B cell (primary cell): ENCODE measurements at regions not wholly inside any gene's neighbourhood (a gene's known extent, or its start where the extent isn't known, plus 50 kb on each side); places are given as distances from the start of the nearest gene placed in this dataset.

ENCODE experiments used
- ATAC-seq: fragments of 200-7000 bp; cut with Tn5 transposase; one replicate; pipeline ENCODE4 v1.10.0; 2021; ENCODE audit warnings: low read depth, mild to moderate bottlenecking, moderate number of reproducible peaks, moderate library complexity
- CTCF ChIA-PET: fragments of 350-600 bp; sonication (Branson Sonifier 250); formaldehyde crosslinking; loops from one replicate; lab custom pipeline; 2021; ENCODE audit warnings: antibody characterized with exemption, inconsistent platforms; lab: Charles Lee
- POLR2A ChIA-PET: fragments of 350-600 bp; sonication (Branson Sonifier 250); formaldehyde crosslinking; loops from one replicate; lab custom pipeline; 2021; ENCODE audit warnings: antibody characterized with exemption; lab: Charles Lee
- DNase-seq: peaks from one replicate; pipeline ENCODE4 v3.0.0; 2013
- H2AFZ ChIP-seq: 2 replicates; pipeline ENCODE4 v1.6.1; 2012; ENCODE audit warnings: mild to moderate bottlenecking, low read depth, low read length; ENCODE audit not compliant: insufficient read depth, poor library complexity, severe bottlenecking
- H3K27ac ChIP-seq, 2 donors: 1 replicate in 1 of 2; 2 replicates in 1 of 2; pipeline ENCODE4 v1.5.1; 2012 to 2013; ENCODE audit warnings: low read length in 2 of 2, mild to moderate bottlenecking in 2 of 2, moderate library complexity in 1 of 2
- H3K27me3 ChIP-seq, 4 experiments: fragments of 200-600 bp in 1 of 4; sonication (generic) in 1 of 4; replicated peaks in 1 of 4; 1 replicate in 2 of 4; 2 replicates in 2 of 4; pipeline versions ENCODE4 v1.6.1 to v1.7.0; 2013 to 2016; ENCODE audit warnings: low read length in 3 of 4, mild to moderate bottlenecking in 2 of 4, mixed read lengths in 1 of 4, moderate library complexity in 1 of 4; ENCODE audit not compliant: insufficient read depth in 4 of 4, control insufficient read depth in 3 of 4; ENCODE audit errors: control extremely low read depth in 1 of 4
- H3K36me3 ChIP-seq, 2 experiments: replicated peaks in 1 of 2; 1 replicate in 1 of 2; 2 replicates in 1 of 2; pipeline versions ENCODE4 v1.6.1 to v1.7.1; 2013; ENCODE audit warnings: low read length in 1 of 2; ENCODE audit not compliant: insufficient read depth in 2 of 2, control insufficient read depth in 1 of 2; ENCODE audit errors: control extremely low read depth in 1 of 2, extremely low read depth in 1 of 2
- H3K4me1 ChIP-seq, 2 donors: fragments of 200-600 bp in 1 of 2; sonication (generic) in 1 of 2; 1 replicate in 1 of 2; 2 replicates in 1 of 2; pipeline versions ENCODE4 v1.5.1 to v1.6.1; 2013 to 2017; ENCODE audit warnings: low read length in 2 of 2; ENCODE audit not compliant: control insufficient read depth in 2 of 2, insufficient read depth in 2 of 2
- H3K4me2 ChIP-seq: replicated peaks from 2 replicates; pipeline ENCODE3; 2012; ENCODE audit warnings: mild to moderate bottlenecking, low read depth, low read length; ENCODE audit not compliant: poor library complexity, severe bottlenecking
- H3K4me3 ChIP-seq, 5 experiments: fragments of 200-600 bp in 1 of 5; sonication (generic) in 1 of 5; 1 replicate in 3 of 5; 2 replicates in 2 of 5; pipeline versions ENCODE4 v1.5.1 to v1.7.0; 2011 to 2016; ENCODE audit warnings: low read length in 4 of 5, mild to moderate bottlenecking in 4 of 5, low read depth in 2 of 5, control low read depth in 1 of 5, moderate library complexity in 1 of 5; ENCODE audit not compliant: insufficient read depth in 1 of 5; ENCODE audit errors: control extremely low read depth in 1 of 5, extremely low read depth in 1 of 5
- H3K79me2 ChIP-seq: fragments of 200-600 bp; sonication (generic); one replicate; pipeline ENCODE4 v1.6.0; 2016; ENCODE audit warnings: low read length; ENCODE audit not compliant: control insufficient read depth, insufficient read depth
- H3K9ac ChIP-seq: fragments of 200-600 bp; sonication (generic); 2 replicates; pipeline ENCODE4 v1.6.1; 2017; ENCODE audit warnings: mild to moderate bottlenecking, low read length, moderate library complexity
- H3K9me3 ChIP-seq, 3 donors: one replicate each; pipeline versions ENCODE4 v1.6.1 to v1.7.1; 2013; ENCODE audit warnings: low read length in 2 of 3; ENCODE audit not compliant: control insufficient read depth in 2 of 3, insufficient read depth in 1 of 3; ENCODE audit errors: control extremely low read depth in 1 of 3
- H4K20me1 ChIP-seq: 2 replicates; pipeline ENCODE4 v1.6.0; 2012; ENCODE audit warnings: mild to moderate bottlenecking, low read length; ENCODE audit not compliant: insufficient read depth, control insufficient read depth, poor library complexity, severe bottlenecking
- H3K27ac Mint-ChIP-seq: one replicate; pipeline ENCODE4 v1.8.0; 2021; ENCODE audit warnings: mixed read lengths
- H3K27me3 Mint-ChIP-seq: one replicate; pipeline ENCODE4 v1.8.0; 2021; ENCODE audit warnings: mixed read lengths
- H3K4me1 Mint-ChIP-seq: one replicate; pipeline ENCODE4 v1.8.0; 2021; ENCODE audit warnings: mixed read lengths
- H3K4me3 Mint-ChIP-seq: one replicate; pipeline ENCODE4 v1.8.0; 2021; ENCODE audit warnings: mixed read lengths
- H3K9me3 Mint-ChIP-seq: one replicate; pipeline ENCODE4 v1.8.0; 2022; ENCODE audit warnings: mixed read lengths; ENCODE audit not compliant: insufficient read depth
- EZH2 ChIP-seq: IDR thresholded peaks from 2 replicates; pipeline ENCODE4 v1.6.1; 2012; ENCODE audit warnings: borderline replicate concordance, low read depth, mild to moderate bottlenecking, moderate library complexity, low read length; ENCODE audit not compliant: insufficient read depth, poor library complexity, severe bottlenecking
- WGBS: methylation state at CpG from one replicate; pipeline ENCODE4 v1.1.5; 2013; ENCODE audit warnings: missing lambda C conversion rate; ENCODE audit not compliant: insufficient coverage; 5-methylcytosine and 5-hydroxymethylcytosine counted together
- intact Hi-C: fragments of 100-400 bp; cut with micrococcal nuclease; formaldehyde crosslinking; loops from one replicate; pipeline ENCODE4 v1.10.0; 2022
- TF ChIP-seq, protein P1 (sequence below): fragments of 200-600 bp; IDR thresholded peaks from one replicate; pipeline ENCODE4 v1.8.0; 2022; ENCODE audit warnings: antibody characterized with exemption, mild to moderate bottlenecking

DNA sequence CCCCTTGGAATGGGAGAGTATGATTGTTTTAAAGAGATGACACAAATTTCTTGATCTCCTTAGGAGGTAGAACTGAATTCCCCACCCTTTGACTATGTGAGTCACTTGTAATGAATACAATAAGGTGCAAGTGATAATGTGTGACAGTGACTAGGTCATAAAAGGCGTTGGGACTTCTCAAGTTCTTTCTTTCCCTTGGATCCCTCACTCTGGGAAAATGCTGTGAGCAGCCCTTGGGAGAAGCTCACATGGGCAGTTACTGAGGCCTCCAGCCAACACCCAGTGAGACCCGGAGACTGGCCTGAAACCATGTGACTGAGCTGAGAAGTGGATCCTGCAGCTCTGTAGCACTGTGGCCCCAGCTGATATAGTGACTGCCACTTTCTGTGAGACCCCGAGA, 66.4 kb upstream of the FAM180A start:
- Histone ChIP-seq H2AFZ (no peak overlapping the region), H3K9me3 (peaks cover 0 to 3% (median 0%) of the 10 kb centered on the region in 3 donors), H3K9ac (no peak overlapping the region), H3K36me3 (no peaks in the 10 kb centered on the region), H3K27ac (no peak overlapping the region), H3K4me2 (no peak overlapping the region), H4K20me1 (no peaks in the 10 kb centered on the region), H3K27me3 (peaks cover 0 to 10% (median 2%) of the 10 kb centered on the region in 4 experiments), H3K4me3 (no peak overlapping the region), H3K4me1 (no peaks in the 10 kb centered on the region), H3K79me2 (no peaks in the 10 kb centered on the region)
- TF ChIP-seq, protein P1, sequence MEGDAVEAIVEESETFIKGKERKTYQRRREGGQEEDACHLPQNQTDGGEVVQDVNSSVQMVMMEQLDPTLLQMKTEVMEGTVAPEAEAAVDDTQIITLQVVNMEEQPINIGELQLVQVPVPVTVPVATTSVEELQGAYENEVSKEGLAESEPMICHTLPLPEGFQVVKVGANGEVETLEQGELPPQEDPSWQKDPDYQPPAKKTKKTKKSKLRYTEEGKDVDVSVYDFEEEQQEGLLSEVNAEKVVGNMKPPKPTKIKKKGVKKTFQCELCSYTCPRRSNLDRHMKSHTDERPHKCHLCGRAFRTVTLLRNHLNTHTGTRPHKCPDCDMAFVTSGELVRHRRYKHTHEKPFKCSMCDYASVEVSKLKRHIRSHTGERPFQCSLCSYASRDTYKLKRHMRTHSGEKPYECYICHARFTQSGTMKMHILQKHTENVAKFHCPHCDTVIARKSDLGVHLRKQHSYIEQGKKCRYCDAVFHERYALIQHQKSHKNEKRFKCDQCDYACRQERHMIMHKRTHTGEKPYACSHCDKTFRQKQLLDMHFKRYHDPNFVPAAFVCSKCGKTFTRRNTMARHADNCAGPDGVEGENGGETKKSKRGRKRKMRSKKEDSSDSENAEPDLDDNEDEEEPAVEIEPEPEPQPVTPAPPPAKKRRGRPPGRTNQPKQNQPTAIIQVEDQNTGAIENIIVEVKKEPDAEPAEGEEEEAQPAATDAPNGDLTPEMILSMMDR: no peak
- no peak for TF ChIP-seq EZH2
- no peak for DNase-seq
- H3K9me3 Mint-ChIP-seq: no peaks in the 10 kb centered on the region
- ChIA-PET POLR2A (no interaction called here), CTCF (interaction anchor here (0.7 to 1.3 kb wide), 2 partner anchors 9 to 195 kb away, joined by 3 read pairs; no protein-coding TSS in a partner anchor)
- no peaks in the 10 kb centered on the region for H3K4me1 Mint-ChIP-seq
- intact Hi-C loops: no loop called here
- H3K4me3 Mint-ChIP-seq: no peak overlapping the region
- 88% methylated on average over 2 of the region's 3 CpGs for WGBS
- ATAC-seq: no peak
- peaks cover 29% of the 10 kb centered on the region for H3K27me3 Mint-ChIP-seq
- H3K27ac Mint-ChIP-seq: no peak overlapping the region

DNA sequence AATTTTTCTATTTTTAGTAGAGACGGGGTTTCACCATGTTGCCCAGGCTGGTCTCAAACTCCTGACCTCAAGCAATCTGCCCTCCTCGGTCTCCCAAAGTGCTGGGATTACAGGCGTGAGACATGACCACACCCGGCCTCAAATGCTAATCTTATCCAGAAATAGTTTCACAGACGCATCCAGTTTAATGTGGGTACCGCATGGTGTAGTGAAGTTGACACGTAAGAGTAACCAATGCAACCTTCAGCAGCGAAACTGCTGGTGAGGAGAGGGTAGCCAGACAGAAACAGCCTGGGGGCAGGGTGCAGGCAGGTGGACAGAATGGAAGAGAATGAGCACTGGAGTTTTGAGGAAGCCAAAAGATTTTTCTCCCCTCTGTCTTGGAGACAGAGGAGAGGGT, 63.5 kb upstream of the FAM180A start:
- H4K20me1 ChIP-seq: no peaks in the 10 kb centered on the region
- intact Hi-C loops: no loop called here
- ChIA-PET POLR2A (no interaction called here), CTCF (interaction anchor here (0.7 kb wide), 1 partner anchor 12 kb away, joined by 3 read pairs; no protein-coding TSS in a partner anchor)
- H3K27me3 Mint-ChIP-seq: peaks cover 29% of the 10 kb centered on the region
- TF ChIP-seq, protein P1: no peak
- H3K9ac ChIP-seq: no peak overlapping the region
- no peak for DNase-seq
- 76% methylated on average over 8 of the region's 8 CpGs for WGBS
- no peak overlapping the region for H3K27ac ChIP-seq
- peaks cover 0 to 3% (median 0%) of the 10 kb centered on the region in 3 donors for H3K9me3 ChIP-seq
- no peaks in the 10 kb centered on the region for H3K36me3 ChIP-seq
- H3K4me1 Mint-ChIP-seq: no peaks in the 10 kb centered on the region
- no peaks in the 10 kb centered on the region for H3K9me3 Mint-ChIP-seq
- H3K79me2 ChIP-seq: no peaks in the 10 kb centered on the region
- peaks cover 0 to 5% (median 2%) of the 10 kb centered on the region in 4 experiments for H3K27me3 ChIP-seq
- ATAC-seq: no peak
- H2AFZ ChIP-seq: no peak overlapping the region
- H3K27ac Mint-ChIP-seq: no peak overlapping the region
- H3K4me3 Mint-ChIP-seq: no peak overlapping the region
- H3K4me1 ChIP-seq: no peaks in the 10 kb centered on the region
- no peak overlapping the region for H3K4me3 ChIP-seq
- H3K4me2 ChIP-seq: no peak overlapping the region
